Breast epithelium (tissue), 4 donors: ENCODE measurements at regions not wholly inside any gene's neighbourhood (a gene's known extent, or its start where the extent isn't known, plus 50 kb on each side); places are given as distances from the start of the nearest gene placed in this dataset.
A peak's percentile ranks its signal among the peaks of the same experiment; 100 is the strongest.

Experiments used
- DNase-seq, 2 donors: peaks; one replicate each; pipeline ENCODE4 v3.0.0-alpha.2; 2019; ENCODE audit warnings: low spot score in 2 of 2
- H3K27ac ChIP-seq, 2 donors: fragments of 200-600 bp; sonication (generic) in 1 of 2; one replicate each; pipeline ENCODE4 v1.5.1; 2016 to 2019; ENCODE audit warnings: mild to moderate bottlenecking in 1 of 2
- H3K27me3 ChIP-seq, 2 donors: fragments of 200-600 bp; sonication (generic) in 1 of 2; one replicate each; pipeline versions ENCODE4 v1.5.1 to v1.6.0; 2017 to 2019; ENCODE audit warnings: control low read depth in 1 of 2, mild to moderate bottlenecking in 1 of 2
- H3K36me3 ChIP-seq: fragments of 200-600 bp; one replicate; pipeline ENCODE4 v1.5.1; 2019
- H3K4me1 ChIP-seq, 2 donors: fragments of 200-600 bp; sonication (generic); one replicate each; pipeline ENCODE4 v1.5.1; 2016 to 2019; ENCODE audit warnings: control low read depth in 1 of 2
- H3K4me3 ChIP-seq, 3 donors: fragments of 200-600 bp; sonication (generic); 1 replicate in 2 of 3; 2 replicates in 1 of 3; pipeline ENCODE4 v1.5.1; 2016 to 2019; ENCODE audit warnings: mild to moderate bottlenecking in 3 of 3, moderate library complexity in 2 of 3
- H3K9me3 ChIP-seq, 2 donors: fragments of 200-600 bp; sonication (generic) in 1 of 2; one replicate each; pipeline ENCODE4 v1.5.1; 2016 to 2019; ENCODE audit warnings: control low read depth in 1 of 2
- CTCF ChIP-seq, 3 donors: fragments of 450-650 bp; IDR thresholded peaks; one replicate each; pipeline ENCODE4 v1.5.1; 2016 to 2017; ENCODE audit warnings: antibody characterized with exemption in 3 of 3, mild to moderate bottlenecking in 3 of 3, moderate library complexity in 3 of 3
- POLR2A ChIP-seq: fragments of 450-650 bp; IDR thresholded peaks from one replicate; pipeline ENCODE4 v1.6.1; 2016; ENCODE audit warnings: antibody characterized with exemption, mild to moderate bottlenecking, moderate library complexity
- POLR2AphosphoS5 ChIP-seq, 3 donors: sonication (generic); formaldehyde crosslinking; IDR thresholded peaks; one replicate each; pipeline ENCODE4 v1.6.1; 2017; ENCODE audit warnings: antibody characterized with exemption in 3 of 3
- intact Hi-C: fragments of 100-400 bp; cut with DNase I; formaldehyde crosslinking; loops from one replicate; pipeline ENCODE4 v1.15.1; 2023; ENCODE audit warnings: low total_unique reads

GRCh38 chr2:129058981-129059380, 740.3 kb upstream of the HS6ST1 start:
- H3K9me3 ChIP-seq: no peaks in the 10 kb centered on the region
- H3K4me3 ChIP-seq: no peak overlapping the region
- H3K4me1 ChIP-seq: peaks cover 0 to 3% of the 10 kb centered on the region in 2 donors
- H3K27me3 ChIP-seq: no peaks in the 10 kb centered on the region
- DNase-seq: no peak
- no peaks in the 10 kb centered on the region for H3K36me3 ChIP-seq
- H3K27ac ChIP-seq: peak overlapping the region in 1 of 2 donors; percentile 23
- intact Hi-C loops: no loop called here
- no peak for TF ChIP-seq POLR2A
- no peak for TF ChIP-seq POLR2AphosphoS5 (IDR thresholded peaks at IDR 0.05)
- TF ChIP-seq CTCF (IDR thresholded peaks at IDR 0.05): no peak

- Histone ChIP-seq H3K36me3 (no peaks in the 10 kb centered on the region), H3K27ac (peak overlapping the region in 1 of 2 donors; percentile 23), H3K9me3 (no peaks in the 10 kb centered on the region), H3K4me3 (no peak overlapping the region), H3K4me1 (peaks cover 0 to 3% of the 10 kb centered on the region in 2 donors), H3K27me3 (no peaks in the 10 kb centered on the region)
- DNase-seq: no peak
- intact Hi-C loops: no loop called here
- TF ChIP-seq POLR2AphosphoS5 (IDR thresholded peaks at IDR 0.05) (no peak), CTCF (IDR thresholded peaks at IDR 0.05) (no peak), POLR2A (no peak)
These were observed 740.8 kb upstream of the HS6ST1 start for GRCh38 chr2:129059476-129059875.

- no peaks in the 10 kb centered on the region for H3K27me3 ChIP-seq
- intact Hi-C loops: no loop called here
- no peaks in the 10 kb centered on the region for H3K36me3 ChIP-seq
- no peaks in the 10 kb centered on the region for H3K9me3 ChIP-seq
- TF ChIP-seq POLR2A (no peak), POLR2AphosphoS5 (IDR thresholded peaks at IDR 0.05) (no peak), CTCF (IDR thresholded peaks at IDR 0.05) (no peak)
- H3K27ac ChIP-seq: no peak overlapping the region
- no peak for DNase-seq
- peaks cover 0 to 3% of the 10 kb centered on the region in 2 donors for H3K4me1 ChIP-seq
- H3K4me3 ChIP-seq: no peak overlapping the region
These were observed 742.6 kb upstream of the HS6ST1 start for GRCh38 chr2:129061069-129061768.

GRCh38 chr2:129061769-129062121, 743.1 kb upstream of the HS6ST1 start:
- no peaks in the 10 kb centered on the region for H3K27me3 ChIP-seq
- no peak overlapping the region for H3K27ac ChIP-seq
- no peaks in the 10 kb centered on the region for H3K36me3 ChIP-seq
- H3K9me3 ChIP-seq: no peaks in the 10 kb centered on the region
- no peak for TF ChIP-seq POLR2A
- no peak for TF ChIP-seq POLR2AphosphoS5 (IDR thresholded peaks at IDR 0.05)
- TF ChIP-seq CTCF (IDR thresholded peaks at IDR 0.05): no peak
- H3K4me1 ChIP-seq: no peaks in the 10 kb centered on the region
- H3K4me3 ChIP-seq: no peak overlapping the region
- intact Hi-C loops: no loop called here
- no peak for DNase-seq

GRCh38 chr2:129062146-129062912, 743.7 kb upstream of the HS6ST1 start:
- TF ChIP-seq POLR2A (no peak), POLR2AphosphoS5 (IDR thresholded peaks at IDR 0.05) (no peak), CTCF (IDR thresholded peaks at IDR 0.05) (no peak)
- H3K9me3 ChIP-seq: no peaks in the 10 kb centered on the region
- H3K36me3 ChIP-seq: no peaks in the 10 kb centered on the region
- H3K27me3 ChIP-seq: no peaks in the 10 kb centered on the region
- no peak overlapping the region for H3K27ac ChIP-seq
- H3K4me3 ChIP-seq: no peak overlapping the region
- intact Hi-C loops: no loop called here
- no peak for DNase-seq
- no peaks in the 10 kb centered on the region for H3K4me1 ChIP-seq
